Panc1 (cell line): ENCODE measurements at regions not wholly inside any gene's neighbourhood (a gene's known extent, or its start where the extent isn't known, plus 50 kb on each side); places are given as distances from the start of the nearest gene placed in this dataset.
"Not testable (repeated sequence)": the region's sequence is repeated elsewhere in the genome, so short reads cannot be mapped to it uniquely, and the experiment has no call there.

Source experiments
- ATAC-seq: fragments of 200-7000 bp; cut with Tn5 transposase; 2 replicates; pipeline ENCODE4 v1.9.1; 2020; ENCODE audit warnings: mild to moderate bottlenecking, moderate library complexity
- BruUV-seq: library from RNA; stranded (reverse); fragments of 400-500 nt; replicated peaks from 2 replicates; lab custom pipeline; 2021; lab: Mats Ljungman, UMichigan
- CTCF ChIA-PET: fragments of 300-600 bp; sonication (Branson Sonifier 250); formaldehyde crosslinking; loops from one replicate; lab custom pipeline; 2022; ENCODE audit warnings: antibody characterized with exemption; lab: Charles Lee
- POLR2A ChIA-PET: fragments of 300-600 bp; sonication (Branson Sonifier 250); formaldehyde crosslinking; loops from one replicate; lab custom pipeline; 2022; ENCODE audit warnings: antibody characterized with exemption; lab: Charles Lee
- DNase-seq: peaks from one replicate; pipeline ENCODE4 v3.0.0-alpha.2; 2010; ENCODE audit warnings: low read depth, low spot score
- H3K27ac ChIP-seq: 2 replicates; pipeline ENCODE4 v1.5.1; 2011; ENCODE audit warnings: mild to moderate bottlenecking, low read length, inconsistent platforms
- H3K27me3 ChIP-seq: fragments of 200-500 bp; sonication (Bioruptor generic); 2 replicates; pipeline ENCODE4 v1.6.0; 2014; ENCODE audit warnings: low read length, inconsistent platforms; ENCODE audit not compliant: control insufficient read depth, insufficient read depth
- H3K36me3 ChIP-seq: fragments of 200-500 bp; sonication (Bioruptor generic); 2 replicates; pipeline ENCODE4 v1.5.1; 2014; ENCODE audit warnings: inconsistent platforms, mild to moderate bottlenecking, low read length, moderate library complexity; ENCODE audit not compliant: control insufficient read depth, insufficient read depth
- H3K4me1 ChIP-seq: 2 replicates; pipeline ENCODE4 v1.5.1; 2011; ENCODE audit warnings: inconsistent platforms, mild to moderate bottlenecking, low read length, moderate library complexity; ENCODE audit not compliant: control insufficient read depth, insufficient read depth
- H3K4me3 ChIP-seq, 2 experiments: 2 replicates each; pipeline ENCODE4 v1.5.1; 2011 to 2012; ENCODE audit warnings: low read depth in 2 of 2, low read length in 2 of 2, mild to moderate bottlenecking in 2 of 2, inconsistent platforms in 1 of 2, moderate library complexity in 1 of 2
- H3K9me3 ChIP-seq: fragments of 200-500 bp; sonication (Bioruptor generic); 2 replicates; pipeline ENCODE4 v1.5.1; 2014; ENCODE audit warnings: low read depth, mild to moderate bottlenecking, inconsistent platforms, low read length, moderate library complexity; ENCODE audit not compliant: control insufficient read depth, insufficient read depth
- POLR2AphosphoS5 ChIP-seq: IDR thresholded peaks from 2 replicates; pipeline ENCODE4 v1.6.1; 2012; ENCODE audit warnings: mild to moderate bottlenecking, low read depth, low read length, moderate library complexity
- SIN3A ChIP-seq: IDR thresholded peaks from 2 replicates; pipeline ENCODE4 v1.6.1; 2012; ENCODE audit warnings: low read depth, mild to moderate bottlenecking, low read length, moderate library complexity, borderline replicate concordance; ENCODE audit not compliant: insufficient read depth
- TCF7L2 ChIP-seq: IDR thresholded peaks from 2 replicates; pipeline ENCODE4 v1.6.1; 2011; ENCODE audit warnings: mild to moderate bottlenecking, low read depth, low read length, inconsistent platforms
- in situ Hi-C: cut with HindIII; loops from 2 replicates; pipeline ENCODE4 v1.10.0; 2016; ENCODE audit warnings: low sequenced_read_pairs, low pct_unique_long_range_greater_than_20kb
- intact Hi-C: fragments of 100-400 bp; cut with micrococcal nuclease; formaldehyde crosslinking; loops from one replicate; pipeline ENCODE4 v1.10.0; 2022; ENCODE audit not compliant: unreplicated experiment
- TF ChIP-seq, protein P1 (sequence below), 2 experiments: IDR thresholded peaks; 2 replicates each; pipeline ENCODE4 v1.6.1; 2011 to 2012; ENCODE audit warnings: low read depth in 2 of 2, control low read depth in 1 of 2, low read length in 1 of 2, mild to moderate bottlenecking in 1 of 2, moderate library complexity in 1 of 2; ENCODE audit not compliant: insufficient read depth in 1 of 2
- TF ChIP-seq, protein P2 (sequence below): fragments of 450-650 bp; IDR thresholded peaks from 2 replicates; pipeline ENCODE4 v1.5.1; 2017; ENCODE audit warnings: mild to moderate bottlenecking

GRCh38 chr9:106106396-106106795 is 412.1 kb downstream of the TMEM38B start:
- H3K36me3 ChIP-seq = no peaks in the 10 kb centered on the region
- CTCF ChIA-PET = no interaction called here
- no peak overlapping the region for H3K27ac ChIP-seq
- BruUV-seq = no TSS peak
- intact Hi-C loops = no loop called here
- DNase-seq = no peak
- no peak overlapping the region for H3K4me3 ChIP-seq
- TF ChIP-seq, protein P1, sequence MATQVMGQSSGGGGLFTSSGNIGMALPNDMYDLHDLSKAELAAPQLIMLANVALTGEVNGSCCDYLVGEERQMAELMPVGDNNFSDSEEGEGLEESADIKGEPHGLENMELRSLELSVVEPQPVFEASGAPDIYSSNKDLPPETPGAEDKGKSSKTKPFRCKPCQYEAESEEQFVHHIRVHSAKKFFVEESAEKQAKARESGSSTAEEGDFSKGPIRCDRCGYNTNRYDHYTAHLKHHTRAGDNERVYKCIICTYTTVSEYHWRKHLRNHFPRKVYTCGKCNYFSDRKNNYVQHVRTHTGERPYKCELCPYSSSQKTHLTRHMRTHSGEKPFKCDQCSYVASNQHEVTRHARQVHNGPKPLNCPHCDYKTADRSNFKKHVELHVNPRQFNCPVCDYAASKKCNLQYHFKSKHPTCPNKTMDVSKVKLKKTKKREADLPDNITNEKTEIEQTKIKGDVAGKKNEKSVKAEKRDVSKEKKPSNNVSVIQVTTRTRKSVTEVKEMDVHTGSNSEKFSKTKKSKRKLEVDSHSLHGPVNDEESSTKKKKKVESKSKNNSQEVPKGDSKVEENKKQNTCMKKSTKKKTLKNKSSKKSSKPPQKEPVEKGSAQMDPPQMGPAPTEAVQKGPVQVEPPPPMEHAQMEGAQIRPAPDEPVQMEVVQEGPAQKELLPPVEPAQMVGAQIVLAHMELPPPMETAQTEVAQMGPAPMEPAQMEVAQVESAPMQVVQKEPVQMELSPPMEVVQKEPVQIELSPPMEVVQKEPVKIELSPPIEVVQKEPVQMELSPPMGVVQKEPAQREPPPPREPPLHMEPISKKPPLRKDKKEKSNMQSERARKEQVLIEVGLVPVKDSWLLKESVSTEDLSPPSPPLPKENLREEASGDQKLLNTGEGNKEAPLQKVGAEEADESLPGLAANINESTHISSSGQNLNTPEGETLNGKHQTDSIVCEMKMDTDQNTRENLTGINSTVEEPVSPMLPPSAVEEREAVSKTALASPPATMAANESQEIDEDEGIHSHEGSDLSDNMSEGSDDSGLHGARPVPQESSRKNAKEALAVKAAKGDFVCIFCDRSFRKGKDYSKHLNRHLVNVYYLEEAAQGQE (IDR thresholded peaks at IDR 0.05; ENCODE audit: insufficient read depth in 1 of 2, low read depth in 2 of 2, low read length in 1 of 2) = no peak
- TF ChIP-seq, protein P2, sequence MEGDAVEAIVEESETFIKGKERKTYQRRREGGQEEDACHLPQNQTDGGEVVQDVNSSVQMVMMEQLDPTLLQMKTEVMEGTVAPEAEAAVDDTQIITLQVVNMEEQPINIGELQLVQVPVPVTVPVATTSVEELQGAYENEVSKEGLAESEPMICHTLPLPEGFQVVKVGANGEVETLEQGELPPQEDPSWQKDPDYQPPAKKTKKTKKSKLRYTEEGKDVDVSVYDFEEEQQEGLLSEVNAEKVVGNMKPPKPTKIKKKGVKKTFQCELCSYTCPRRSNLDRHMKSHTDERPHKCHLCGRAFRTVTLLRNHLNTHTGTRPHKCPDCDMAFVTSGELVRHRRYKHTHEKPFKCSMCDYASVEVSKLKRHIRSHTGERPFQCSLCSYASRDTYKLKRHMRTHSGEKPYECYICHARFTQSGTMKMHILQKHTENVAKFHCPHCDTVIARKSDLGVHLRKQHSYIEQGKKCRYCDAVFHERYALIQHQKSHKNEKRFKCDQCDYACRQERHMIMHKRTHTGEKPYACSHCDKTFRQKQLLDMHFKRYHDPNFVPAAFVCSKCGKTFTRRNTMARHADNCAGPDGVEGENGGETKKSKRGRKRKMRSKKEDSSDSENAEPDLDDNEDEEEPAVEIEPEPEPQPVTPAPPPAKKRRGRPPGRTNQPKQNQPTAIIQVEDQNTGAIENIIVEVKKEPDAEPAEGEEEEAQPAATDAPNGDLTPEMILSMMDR = no peak
- TF ChIP-seq SIN3A (no peak), POLR2AphosphoS5 (no peak), TCF7L2 (no peak)
- in situ Hi-C loops = no loop called here
- no peaks in the 10 kb centered on the region for H3K27me3 ChIP-seq
- ATAC-seq = no peak
- H3K9me3 ChIP-seq = no peaks in the 10 kb centered on the region
- H3K4me1 ChIP-seq = no peaks in the 10 kb centered on the region
- POLR2A ChIA-PET = no interaction called here

- Histone ChIP-seq H3K4me1 (no peaks in the 10 kb centered on the region), H3K27ac (no peak overlapping the region), H3K4me3 (no peak overlapping the region), H3K27me3 (no peaks in the 10 kb centered on the region), H3K36me3 (no peaks in the 10 kb centered on the region), H3K9me3 (no peaks in the 10 kb centered on the region)
- CTCF ChIA-PET = no interaction called here
- intact Hi-C loops = no loop called here
- ATAC-seq (no peak), DNase-seq (no peak)
- POLR2A ChIA-PET = no interaction called here
- in situ Hi-C loops = no loop called here
- BruUV-seq = no TSS peak
- TF ChIP-seq POLR2AphosphoS5 = no peak
- TF ChIP-seq, protein P2 = no peak
- TF ChIP-seq, protein P1 (IDR thresholded peaks at IDR 0.05; ENCODE audit: insufficient read depth in 1 of 2, low read depth in 2 of 2, low read length in 1 of 2) = no peak
- no peak for TF ChIP-seq TCF7L2
- TF ChIP-seq SIN3A = no peak
Measured at GRCh38 chr9:106107716-106108115, 413.4 kb downstream of the TMEM38B start.

DNA sequence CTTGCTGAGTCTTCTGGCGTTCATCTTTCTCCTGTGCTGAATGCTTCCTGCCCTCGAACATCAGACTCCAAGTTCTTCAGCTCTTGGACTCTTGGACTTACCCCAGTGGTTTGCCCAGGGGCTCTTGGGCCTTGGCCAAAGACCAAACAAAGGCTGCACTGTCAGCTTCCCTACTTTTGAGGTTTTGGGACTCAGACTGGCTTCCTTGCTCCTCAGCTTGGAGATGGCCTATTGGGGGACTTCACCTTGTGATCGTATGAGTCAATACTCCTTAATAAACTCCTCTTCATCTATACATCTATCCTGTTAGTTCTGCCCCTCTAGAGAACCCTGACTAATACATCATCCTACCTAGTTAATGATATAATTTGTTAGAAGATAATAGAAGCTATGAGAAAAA is 415.4 kb downstream of the TMEM38B start:
- H3K4me3 ChIP-seq, intact Hi-C loops, BruUV-seq, POLR2A ChIA-PET, ATAC-seq, H3K4me1 ChIP-seq, H3K36me3 ChIP-seq, CTCF ChIA-PET, H3K9me3 ChIP-seq, H3K27ac ChIP-seq, DNase-seq, in situ Hi-C loops, H3K27me3 ChIP-seq: not testable (repeated sequence)
